CD14-positive monocyte (primary cell): ENCODE measurements at regions not wholly inside any gene's neighbourhood (a gene's known extent, or its start where the extent isn't known, plus 50 kb on each side); places are given as distances from the start of the nearest gene placed in this dataset.

Experiments
- DNase-seq, 3 donors: peaks; one replicate each; pipeline ENCODE4 v3.0.0-alpha.2; 2011 to 2022
- H2AFZ ChIP-seq: 2 replicates; pipeline ENCODE4 v1.6.0; 2012; ENCODE audit warnings: mild to moderate bottlenecking, low read depth, low read length, inconsistent platforms; ENCODE audit not compliant: insufficient read depth, poor library complexity, severe bottlenecking
- H3K27ac ChIP-seq, 2 donors: 1 replicate in 1 of 2; 2 replicates in 1 of 2; pipeline ENCODE4 v1.5.1; 2012 to 2013; ENCODE audit warnings: low read length in 2 of 2, control low read depth in 1 of 2, inconsistent platforms in 1 of 2, low read depth in 1 of 2, mild to moderate bottlenecking in 1 of 2
- H3K27me3 ChIP-seq, 2 donors: one replicate each; pipeline versions ENCODE4 v1.6.0 to v1.6.1; 2011 to 2013; ENCODE audit warnings: low read length in 2 of 2; ENCODE audit not compliant: control insufficient read depth in 2 of 2, insufficient read depth in 2 of 2
- H3K36me3 ChIP-seq, 2 donors: replicated peaks in 1 of 2; 1 replicate in 1 of 2; 2 replicates in 1 of 2; pipeline versions ENCODE4 v1.5.1 to v1.6.1; 2012 to 2013; ENCODE audit warnings: low read length in 2 of 2, control low read depth in 1 of 2, inconsistent platforms in 1 of 2, mild to moderate bottlenecking in 1 of 2; ENCODE audit not compliant: insufficient read depth in 2 of 2, control insufficient read depth in 1 of 2
- H3K4me1 ChIP-seq, 2 donors: 1 replicate in 1 of 2; 2 replicates in 1 of 2; pipeline versions ENCODE4 v1.5.1 to v1.6.1; 2012 to 2013; ENCODE audit warnings: low read length in 2 of 2, control low read depth in 1 of 2, inconsistent platforms in 1 of 2, mild to moderate bottlenecking in 1 of 2, moderate library complexity in 1 of 2; ENCODE audit not compliant: insufficient read depth in 2 of 2, control insufficient read depth in 1 of 2
- H3K4me2 ChIP-seq: replicated peaks from 2 replicates; pipeline ENCODE3; 2012; ENCODE audit warnings: low read length, moderate library complexity, mild to moderate bottlenecking; ENCODE audit not compliant: poor library complexity, severe bottlenecking; ENCODE audit errors: extremely low read depth
- H3K4me3 ChIP-seq, 3 experiments: fragments of 200-600 bp in 1 of 3; sonication (generic) in 1 of 3; replicated peaks in 1 of 3; 1 replicate in 2 of 3; 2 replicates in 1 of 3; pipeline ENCODE4 v1.5.1; 2011 to 2013; ENCODE audit warnings: low read length in 3 of 3, mild to moderate bottlenecking in 3 of 3, control low read depth in 2 of 3, low read depth in 2 of 3, inconsistent platforms in 1 of 3, moderate library complexity in 1 of 3
- H3K79me2 ChIP-seq: 2 replicates; pipeline ENCODE4 v1.6.0; 2012; ENCODE audit warnings: mild to moderate bottlenecking, control low read depth, inconsistent platforms, low read length, moderate library complexity; ENCODE audit not compliant: insufficient read depth
- H3K9ac ChIP-seq: 2 replicates; pipeline ENCODE4 v1.6.0; 2017; ENCODE audit warnings: low read length, mild to moderate bottlenecking; ENCODE audit not compliant: insufficient read depth, poor library complexity, severe bottlenecking
- H3K9me3 ChIP-seq, 2 donors: replicated peaks in 1 of 2; 1 replicate in 1 of 2; 2 replicates in 1 of 2; pipeline versions ENCODE4 v1.5.1 to v1.6.1; 2012 to 2013; ENCODE audit warnings: low read length in 2 of 2, control low read depth in 1 of 2; ENCODE audit not compliant: control insufficient read depth in 1 of 2, insufficient read depth in 1 of 2
- H4K20me1 ChIP-seq: 2 replicates; pipeline ENCODE4 v1.6.0; 2012; ENCODE audit warnings: mild to moderate bottlenecking, low read length, control low read depth, moderate library complexity; ENCODE audit not compliant: insufficient read depth
- H3K27ac Mint-ChIP-seq, 7 donors: one replicate each; pipeline ENCODE4 v1.8.0; 2020; ENCODE audit warnings: mild to moderate bottlenecking in 7 of 7, mixed read lengths in 7 of 7, moderate library complexity in 6 of 7, inconsistent platforms in 2 of 7
- H3K27me3 Mint-ChIP-seq, 3 donors: one replicate each; pipeline ENCODE4 v1.8.0; 2021 to 2022; ENCODE audit warnings: low read depth in 3 of 3, mild to moderate bottlenecking in 3 of 3, mixed read lengths in 3 of 3, moderate library complexity in 3 of 3, inconsistent platforms in 1 of 3
- H3K36me3 Mint-ChIP-seq, 2 donors: one replicate each; pipeline ENCODE4 v1.8.0; 2020; ENCODE audit warnings: mixed read lengths in 2 of 2, inconsistent platforms in 1 of 2, mild to moderate bottlenecking in 1 of 2
- H3K4me1 Mint-ChIP-seq: one replicate; pipeline ENCODE4 v1.8.0; 2020; ENCODE audit warnings: mild to moderate bottlenecking, mixed read lengths
- H3K4me3 Mint-ChIP-seq, 2 donors: one replicate each; pipeline ENCODE4 v1.8.0; 2020; ENCODE audit warnings: mild to moderate bottlenecking in 2 of 2, mixed read lengths in 2 of 2, moderate library complexity in 1 of 2
- H3K9me3 Mint-ChIP-seq, 7 donors: one replicate each; pipeline ENCODE4 v1.8.0; 2020 to 2022; ENCODE audit warnings: mixed read lengths in 7 of 7, mild to moderate bottlenecking in 6 of 7, moderate library complexity in 6 of 7, inconsistent platforms in 2 of 7
- WGBS: methylation state at CpG from one replicate; pipeline ENCODE4 v1.1.5; 2013; ENCODE audit warnings: missing lambda C conversion rate; ENCODE audit not compliant: insufficient coverage; 5-methylcytosine and 5-hydroxymethylcytosine counted together
- intact Hi-C, 2 donors: fragments of 100-400 bp; cut with micrococcal nuclease; formaldehyde crosslinking; loops; one replicate each; pipeline versions ENCODE4 v1.15.0 to v1.15.1; 2023
- TF ChIP-seq, protein P1 (sequence below): fragments of 200-600 bp; IDR thresholded peaks from one replicate; pipeline ENCODE4 v1.8.0; 2022; ENCODE audit warnings: antibody characterized with exemption, mild to moderate bottlenecking

DNA sequence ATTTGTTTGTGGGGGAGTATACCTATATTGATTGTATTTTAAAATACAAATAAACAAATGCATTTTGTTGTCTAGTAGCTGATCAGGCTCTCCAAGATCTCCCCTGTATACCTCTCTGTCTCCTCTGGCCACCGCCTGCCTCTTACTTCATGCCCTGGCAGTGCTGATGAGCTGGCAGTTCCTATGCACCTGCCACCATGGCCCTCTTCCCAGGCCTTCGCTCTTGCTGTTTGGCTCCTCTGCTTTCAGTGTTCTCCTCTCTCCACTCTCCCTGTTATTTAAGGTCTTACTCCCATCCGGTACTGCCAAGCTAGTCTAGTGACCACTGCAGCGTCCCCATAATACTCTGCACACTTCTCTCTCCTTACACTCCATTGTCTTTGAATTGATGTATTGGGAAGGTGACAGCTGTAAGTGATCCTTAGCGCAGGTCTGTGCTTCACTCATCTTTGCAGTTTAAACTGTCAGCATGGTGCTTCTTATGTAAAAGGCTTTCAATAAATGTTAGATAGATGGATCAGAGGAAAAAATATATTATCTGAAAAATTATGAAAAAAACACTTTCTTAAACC is 88.1 kb upstream of the ATP1A1 start:
- H3K27me3 Mint-ChIP-seq: peaks cover 2 to 5% (median 4%) of the 10 kb centered on the region in 3 donors
- H3K4me3 ChIP-seq: no peak overlapping the region
- no peak overlapping the region for H2AFZ ChIP-seq
- no peaks in the 10 kb centered on the region for H4K20me1 ChIP-seq
- H3K36me3 ChIP-seq: no peaks in the 10 kb centered on the region
- H3K4me3 Mint-ChIP-seq: no peak overlapping the region
- H3K79me2 ChIP-seq: no peaks in the 10 kb centered on the region
- peaks cover 8 to 11% of the 10 kb centered on the region in 2 donors for H3K4me1 ChIP-seq
- H3K4me2 ChIP-seq: no peak overlapping the region
- H3K27ac Mint-ChIP-seq: no peak overlapping the region
- intact Hi-C loops: no loop called here
- peaks cover 7 to 20% (median 13%) of the 10 kb centered on the region in 7 donors for H3K9me3 Mint-ChIP-seq
- no peak overlapping the region for H3K27ac ChIP-seq
- H3K4me1 Mint-ChIP-seq: peaks cover 14% of the 10 kb centered on the region
- TF ChIP-seq, protein P1, sequence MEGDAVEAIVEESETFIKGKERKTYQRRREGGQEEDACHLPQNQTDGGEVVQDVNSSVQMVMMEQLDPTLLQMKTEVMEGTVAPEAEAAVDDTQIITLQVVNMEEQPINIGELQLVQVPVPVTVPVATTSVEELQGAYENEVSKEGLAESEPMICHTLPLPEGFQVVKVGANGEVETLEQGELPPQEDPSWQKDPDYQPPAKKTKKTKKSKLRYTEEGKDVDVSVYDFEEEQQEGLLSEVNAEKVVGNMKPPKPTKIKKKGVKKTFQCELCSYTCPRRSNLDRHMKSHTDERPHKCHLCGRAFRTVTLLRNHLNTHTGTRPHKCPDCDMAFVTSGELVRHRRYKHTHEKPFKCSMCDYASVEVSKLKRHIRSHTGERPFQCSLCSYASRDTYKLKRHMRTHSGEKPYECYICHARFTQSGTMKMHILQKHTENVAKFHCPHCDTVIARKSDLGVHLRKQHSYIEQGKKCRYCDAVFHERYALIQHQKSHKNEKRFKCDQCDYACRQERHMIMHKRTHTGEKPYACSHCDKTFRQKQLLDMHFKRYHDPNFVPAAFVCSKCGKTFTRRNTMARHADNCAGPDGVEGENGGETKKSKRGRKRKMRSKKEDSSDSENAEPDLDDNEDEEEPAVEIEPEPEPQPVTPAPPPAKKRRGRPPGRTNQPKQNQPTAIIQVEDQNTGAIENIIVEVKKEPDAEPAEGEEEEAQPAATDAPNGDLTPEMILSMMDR: no peak
- peaks cover 2 to 5% of the 10 kb centered on the region in 2 donors for H3K9me3 ChIP-seq
- DNase-seq: no peak
- H3K36me3 Mint-ChIP-seq: no peaks in the 10 kb centered on the region
- H3K27me3 ChIP-seq: no peaks in the 10 kb centered on the region
- 100% methylated on average over 1 of the region's 5 CpGs for WGBS
- no peak overlapping the region for H3K9ac ChIP-seq

DNA sequence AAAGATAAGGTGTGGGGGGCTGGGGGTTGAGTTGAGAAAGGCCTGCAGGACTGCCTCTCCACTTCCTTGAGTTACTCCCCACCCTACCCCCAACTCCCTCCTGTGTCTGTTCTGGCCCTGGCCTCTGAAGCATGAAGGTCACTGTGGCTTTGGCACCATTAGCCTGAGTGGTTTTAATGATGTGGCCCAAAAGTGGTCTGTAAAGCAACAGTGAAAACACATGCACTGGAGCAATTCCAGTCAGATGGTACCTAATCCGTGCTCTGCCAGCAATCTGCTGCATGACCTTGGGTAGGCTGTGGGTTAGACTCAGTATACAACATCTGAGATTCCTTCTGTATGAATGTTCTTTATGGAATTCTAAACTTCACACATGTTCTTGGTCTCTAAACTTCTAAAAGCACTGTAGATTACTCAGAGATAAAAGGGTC is 86.5 kb upstream of the ATP1A1 start:
- Mint-ChIP-seq H3K36me3 (no peaks in the 10 kb centered on the region), H3K27me3 (peaks cover 2 to 4% (median 3%) of the 10 kb centered on the region in 3 donors), H3K9me3 (peaks cover 7 to 20% (median 11%) of the 10 kb centered on the region in 7 donors), H3K27ac (no peak overlapping the region), H3K4me3 (no peak overlapping the region), H3K4me1 (peaks cover 14% of the 10 kb centered on the region)
- TF ChIP-seq, protein P1: no peak
- Histone ChIP-seq H3K4me3 (no peak overlapping the region), H3K9ac (no peak overlapping the region), H2AFZ (no peak overlapping the region), H3K79me2 (no peaks in the 10 kb centered on the region), H3K36me3 (no peaks in the 10 kb centered on the region), H3K27ac (no peak overlapping the region), H3K4me2 (no peak overlapping the region), H3K27me3 (no peaks in the 10 kb centered on the region), H3K4me1 (peaks cover 8 to 11% of the 10 kb centered on the region in 2 donors), H4K20me1 (no peaks in the 10 kb centered on the region), H3K9me3 (peaks cover 2 to 5% of the 10 kb centered on the region in 2 donors)
- intact Hi-C loops: no loop called here
- no peak for DNase-seq
- WGBS: no CpG with 5 or more reads among the region's 1 CpG
